H9 (cell line): ENCODE measurements at regions not wholly inside any gene's neighbourhood (a gene's known extent, or its start where the extent isn't known, plus 50 kb on each side); places are given as distances from the start of the nearest gene placed in this dataset.

Experiments
- DNase-seq: peaks from one replicate; pipeline ENCODE4 v3.0.0-alpha.2; 2017
- H2AFZ ChIP-seq: one replicate; pipeline ENCODE4 v1.6.1; 2013; ENCODE audit warnings: mild to moderate bottlenecking, low read length, control low read depth, moderate library complexity
- H2AK5ac ChIP-seq: 2 replicates; pipeline ENCODE4 v1.6.1; 2013; ENCODE audit warnings: low read length, control low read depth, mixed read lengths; ENCODE audit not compliant: insufficient read length
- H2BK120ac ChIP-seq: one replicate; pipeline ENCODE4 v1.6.1; 2013; ENCODE audit warnings: low read depth, mild to moderate bottlenecking, low read length, control low read depth, inconsistent platforms; ENCODE audit not compliant: poor library complexity, severe bottlenecking
- H2BK12ac ChIP-seq: 2 replicates; pipeline ENCODE4 v1.6.1; 2013; ENCODE audit warnings: low read length, control low read depth, mixed read lengths, low read depth; ENCODE audit not compliant: insufficient read length
- H2BK15ac ChIP-seq: 2 replicates; pipeline ENCODE4 v1.6.1; 2013; ENCODE audit warnings: low read depth, low read length, control low read depth
- H2BK20ac ChIP-seq: one replicate; pipeline ENCODE4 v1.6.1; 2013; ENCODE audit warnings: low read depth, mild to moderate bottlenecking, low read length, control low read depth, inconsistent platforms; ENCODE audit not compliant: poor library complexity, severe bottlenecking
- H2BK5ac ChIP-seq: 2 replicates; pipeline ENCODE4 v1.6.1; 2013; ENCODE audit warnings: low read length, control low read depth, mixed read lengths; ENCODE audit not compliant: insufficient read length
- H3K14ac ChIP-seq: 2 replicates; pipeline ENCODE4 v1.6.1; 2013; ENCODE audit warnings: low read length, control low read depth; ENCODE audit not compliant: insufficient read depth
- H3K18ac ChIP-seq: 2 replicates; pipeline ENCODE4 v1.6.1; 2013; ENCODE audit warnings: low read depth, mild to moderate bottlenecking, mixed read lengths, low read length, control low read depth; ENCODE audit not compliant: insufficient read length
- H3K23ac ChIP-seq: 2 replicates; pipeline ENCODE4 v1.6.1; 2013; ENCODE audit warnings: low read length, control low read depth, mixed read lengths, low read depth; ENCODE audit not compliant: insufficient read length
- H3K23me2 ChIP-seq: 2 replicates; pipeline ENCODE4 v1.6.1; 2013; ENCODE audit warnings: low read depth, mild to moderate bottlenecking, mixed read lengths, low read length, control low read depth; ENCODE audit not compliant: insufficient read length, poor library complexity, severe bottlenecking
- H3K27ac ChIP-seq: 2 replicates; pipeline ENCODE4 v1.5.1; 2013; ENCODE audit warnings: low read length, control low read depth, mixed read lengths, low read depth; ENCODE audit not compliant: insufficient read length
- H3K27me3 ChIP-seq: 2 replicates; pipeline ENCODE4 v1.6.1; 2013; ENCODE audit warnings: low read length, control low read depth, inconsistent platforms; ENCODE audit not compliant: insufficient read depth
- H3K4ac ChIP-seq: 2 replicates; pipeline ENCODE4 v1.6.1; 2013; ENCODE audit warnings: low read depth, mild to moderate bottlenecking, control low read depth, inconsistent platforms, low read length, moderate library complexity
- H3K4me1 ChIP-seq: 2 replicates; pipeline ENCODE4 v1.6.1; 2013; ENCODE audit warnings: low read length, control low read depth, inconsistent platforms; ENCODE audit not compliant: insufficient read depth
- H3K4me2 ChIP-seq: 2 replicates; pipeline ENCODE4 v1.6.1; 2013; ENCODE audit warnings: low read length, control low read depth, mixed read lengths; ENCODE audit not compliant: insufficient read length, insufficient read depth
- H3K56ac ChIP-seq: 2 replicates; pipeline ENCODE4 v1.6.1; 2013; ENCODE audit warnings: low read depth, mild to moderate bottlenecking, mixed read lengths, low read length, control low read depth; ENCODE audit not compliant: insufficient read length
- H3K79me1 ChIP-seq: 2 replicates; pipeline ENCODE4 v1.6.1; 2013; ENCODE audit warnings: low read depth, mild to moderate bottlenecking, moderate library complexity, low read length, control low read depth, inconsistent platforms; ENCODE audit not compliant: insufficient read depth, poor library complexity, severe bottlenecking
- H3K79me2 ChIP-seq: 2 replicates; pipeline ENCODE4 v1.6.1; 2013; ENCODE audit warnings: low read length, control low read depth, inconsistent platforms; ENCODE audit not compliant: insufficient read depth
- H3K9ac ChIP-seq: 2 replicates; pipeline ENCODE4 v1.6.1; 2013; ENCODE audit warnings: low read length, control low read depth, mixed read lengths; ENCODE audit not compliant: insufficient read length; ENCODE audit errors: extremely low read depth
- H3K9me3 ChIP-seq: one replicate; pipeline ENCODE4 v1.6.1; 2013; ENCODE audit warnings: low read depth, low read length, inconsistent platforms; ENCODE audit not compliant: control insufficient read depth
- H3T11ph ChIP-seq: one replicate; pipeline ENCODE4 v1.6.1; 2013; ENCODE audit warnings: mild to moderate bottlenecking, low read length, control low read depth, inconsistent platforms
- H4K20me1 ChIP-seq: one replicate; pipeline ENCODE4 v1.6.1; 2013; ENCODE audit not compliant: control insufficient read depth, insufficient read length, insufficient read depth
- H4K5ac ChIP-seq: 2 replicates; pipeline ENCODE4 v1.6.1; 2013; ENCODE audit warnings: low read depth, mild to moderate bottlenecking, mixed read lengths, low read length, control low read depth; ENCODE audit not compliant: insufficient read length
- H4K8ac ChIP-seq: replicated peaks from 2 replicates; pipeline ENCODE4 v1.6.1; 2013; ENCODE audit warnings: low read length, control low read depth, mixed read lengths, low read depth; ENCODE audit not compliant: insufficient read length
- H4K91ac ChIP-seq: 2 replicates; pipeline ENCODE4 v1.6.1; 2013; ENCODE audit warnings: low read depth, mild to moderate bottlenecking, moderate library complexity, mixed read lengths, low read length, control low read depth; ENCODE audit not compliant: insufficient read length
- H3K27ac Mint-ChIP-seq, 3 experiments: 2 replicates in 2 of 3; 3 replicates in 1 of 3; pipeline ENCODE4 v1.8.0; 2020 to 2021; ENCODE audit warnings: mixed read lengths in 3 of 3, mild to moderate bottlenecking in 1 of 3, moderate library complexity in 1 of 3
- H3K27me3 Mint-ChIP-seq: 2 replicates; pipeline ENCODE4 v1.8.0; 2021; ENCODE audit warnings: low read depth, mild to moderate bottlenecking, moderate library complexity, mixed read lengths
- H3K36me3 Mint-ChIP-seq, 3 experiments: 2 replicates in 2 of 3; 3 replicates in 1 of 3; pipeline ENCODE4 v1.8.0; 2020 to 2021; ENCODE audit warnings: low read depth in 3 of 3, mixed read lengths in 3 of 3; ENCODE audit not compliant: insufficient read depth in 1 of 3
- H3K4me1 Mint-ChIP-seq, 2 experiments: 2 replicates each; pipeline ENCODE4 v1.8.0; 2020; ENCODE audit warnings: mixed read lengths in 2 of 2
- H3K4me3 Mint-ChIP-seq, 2 experiments: 2 replicates in 1 of 2; 3 replicates in 1 of 2; pipeline ENCODE4 v1.8.0; 2020 to 2021; ENCODE audit warnings: mild to moderate bottlenecking in 2 of 2, mixed read lengths in 2 of 2, moderate library complexity in 1 of 2
- H3K9me3 Mint-ChIP-seq, 2 experiments: 2 replicates in 1 of 2; 3 replicates in 1 of 2; pipeline ENCODE4 v1.8.0; 2020; ENCODE audit warnings: mild to moderate bottlenecking in 2 of 2, mixed read lengths in 2 of 2, moderate library complexity in 1 of 2
- CTCF ChIP-seq: fragments of 200-600 bp; sonication (generic); conservative IDR thresholded peaks from 3 replicates; pipeline ENCODE4 v1.8.0; 2021; ENCODE audit warnings: antibody characterized with exemption, mild to moderate bottlenecking
- WGBS: extraction: QIAGEN DNeasy Blood & Tissue Kit; methylation state at CpG from one replicate; pipeline ENCODE4 v1.1.7; 2013; ENCODE audit warnings: missing lambda C conversion rate, low lambda C conversion rate, mixed read lengths; ENCODE audit not compliant: insufficient read length; ENCODE audit errors: extremely low coverage; 5-methylcytosine and 5-hydroxymethylcytosine counted together

- no peaks in the 10 kb centered on the region for H3K23me2 ChIP-seq
- no peak overlapping the region for H2BK15ac ChIP-seq
- Mint-ChIP-seq H3K4me3 (no peak overlapping the region), H3K9me3 (no peaks in the 10 kb centered on the region), H3K4me1 (no peaks in the 10 kb centered on the region), H3K27me3 (no peaks in the 10 kb centered on the region), H3K27ac (no peak overlapping the region), H3K36me3 (peaks cover 0 to 2% (median 0%) of the 10 kb centered on the region in 3 experiments; a peak in 1 of 7 replicates)
- no peak overlapping the region for H4K8ac ChIP-seq
- no peak overlapping the region for H3K9ac ChIP-seq
- H2BK120ac ChIP-seq = no peak overlapping the region
- H3K18ac ChIP-seq = no peak overlapping the region
- H2BK20ac ChIP-seq = no peak overlapping the region
- no peaks in the 10 kb centered on the region for H3K79me1 ChIP-seq
- no peak overlapping the region for H2AK5ac ChIP-seq
- no peak overlapping the region for H3K56ac ChIP-seq
- H3K27me3 ChIP-seq = no peaks in the 10 kb centered on the region
- no peaks in the 10 kb centered on the region for H3K9me3 ChIP-seq
- no peak overlapping the region for H2BK12ac ChIP-seq
- WGBS = no CpG with 5 or more reads among the region's 7 CpGs
- H3T11ph ChIP-seq = no peak overlapping the region
- H4K5ac ChIP-seq = no peak overlapping the region
- DNase-seq = no peak
- no peak overlapping the region for H3K4me2 ChIP-seq
- no peak overlapping the region for H2AFZ ChIP-seq
- no peak overlapping the region for H2BK5ac ChIP-seq
- H3K27ac ChIP-seq = no peak overlapping the region
- no peak overlapping the region for H4K91ac ChIP-seq
- H3K23ac ChIP-seq = no peak overlapping the region
- H4K20me1 ChIP-seq = no peaks in the 10 kb centered on the region
- no peak overlapping the region for H3K14ac ChIP-seq
- no peak overlapping the region for H3K4ac ChIP-seq
- no peaks in the 10 kb centered on the region for H3K4me1 ChIP-seq
- H3K79me2 ChIP-seq = no peaks in the 10 kb centered on the region
- TF ChIP-seq CTCF = no peak
Observed at GRCh38 chr6:82442061-82442719, 78.6 kb downstream of the TPBG start.
